ENCODE measurements at regions not wholly inside any gene's neighbourhood (a gene's known extent, or its start where the extent isn't known, plus 50 kb on each side); places are given as distances from the start of the nearest gene placed in this dataset.
A peak's percentile ranks its signal among the peaks of the same experiment; 100 is the strongest.
"Not testable (repeated sequence)": the region's sequence is repeated elsewhere in the genome, so short reads cannot be mapped to it uniquely, and the experiment has no call there.

DNA sequence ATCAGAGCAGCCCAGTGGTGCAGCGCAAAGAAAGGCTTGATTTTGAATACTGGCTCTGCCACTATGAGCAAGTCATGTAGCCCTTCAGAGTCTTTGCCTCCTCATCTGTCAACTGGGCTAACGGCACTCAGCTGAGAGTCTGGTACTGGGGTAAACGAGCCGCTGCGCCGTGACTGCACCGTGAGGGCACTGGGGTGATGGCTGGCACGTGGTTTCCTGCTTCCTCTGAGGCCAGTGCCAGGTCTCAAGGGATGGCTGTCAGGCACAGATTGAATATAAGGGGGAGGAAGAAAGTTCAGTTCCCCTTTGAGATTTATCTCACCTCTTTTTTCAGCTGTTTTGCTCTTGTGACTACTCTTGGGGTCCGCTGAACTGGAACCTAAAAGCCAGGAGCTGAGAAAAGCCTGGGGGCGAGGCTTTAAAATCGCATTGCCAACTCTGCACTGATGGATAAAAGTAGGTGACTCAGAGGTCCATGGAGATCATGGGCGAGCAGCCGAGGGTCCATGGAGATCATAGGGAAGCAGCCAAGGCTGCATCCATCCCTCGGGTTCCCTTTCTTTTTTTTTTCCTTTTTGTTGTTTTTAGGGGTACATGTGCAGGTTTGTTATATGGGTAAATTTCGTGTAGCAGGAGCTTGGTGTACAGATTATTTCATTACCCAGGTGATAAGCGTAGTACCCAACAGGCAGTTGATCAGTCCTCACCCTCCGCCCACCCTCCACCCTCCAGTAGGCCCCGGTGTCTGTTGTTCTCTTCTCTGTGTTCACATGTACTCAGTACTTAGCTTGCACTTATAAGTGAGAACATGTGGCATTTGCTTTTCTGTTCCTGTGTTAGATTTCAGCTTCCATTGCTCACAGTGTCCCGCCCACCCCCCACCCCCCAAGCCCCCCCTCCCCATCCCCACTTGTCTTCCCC is 114.3 kb downstream of the SPP2 start:
- in situ Hi-C loops (cut with HindIII; ENCODE audit: low pct_ligation_motif_present, low pct_unique_long_range_greater_than_20kb, low sequenced_read_pairs): no loop called here
- DNase-seq: no peak

DNA sequence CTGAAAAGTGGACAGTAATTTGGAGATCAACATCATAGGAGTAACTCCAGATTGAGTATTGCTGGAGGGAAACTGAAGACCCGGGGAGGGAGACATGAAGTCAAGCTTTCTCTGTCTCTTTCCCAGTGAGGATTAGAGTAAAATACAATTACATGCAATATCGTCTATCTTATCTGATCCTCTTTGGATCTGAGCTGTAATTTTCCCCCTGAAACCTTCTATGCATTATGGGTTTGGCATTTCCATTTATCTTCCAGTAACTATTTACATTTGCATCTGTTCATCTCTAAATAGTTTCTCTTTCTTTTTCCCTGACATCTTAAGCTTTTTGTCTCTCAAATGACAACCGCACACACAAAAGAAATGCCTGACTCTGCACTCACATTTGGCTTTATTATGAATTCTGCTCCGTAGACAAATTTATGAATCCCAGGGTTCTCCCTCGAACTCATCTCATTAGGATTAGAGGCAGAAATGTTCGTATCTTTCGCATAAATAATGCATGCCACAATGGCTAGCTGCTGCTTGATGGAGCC is 113.1 kb downstream of the SPP2 start:
- in situ Hi-C loops (cut with HindIII; ENCODE audit: low pct_ligation_motif_present, low pct_unique_long_range_greater_than_20kb, low sequenced_read_pairs): no loop called here
- DNase-seq: no peak

DNA sequence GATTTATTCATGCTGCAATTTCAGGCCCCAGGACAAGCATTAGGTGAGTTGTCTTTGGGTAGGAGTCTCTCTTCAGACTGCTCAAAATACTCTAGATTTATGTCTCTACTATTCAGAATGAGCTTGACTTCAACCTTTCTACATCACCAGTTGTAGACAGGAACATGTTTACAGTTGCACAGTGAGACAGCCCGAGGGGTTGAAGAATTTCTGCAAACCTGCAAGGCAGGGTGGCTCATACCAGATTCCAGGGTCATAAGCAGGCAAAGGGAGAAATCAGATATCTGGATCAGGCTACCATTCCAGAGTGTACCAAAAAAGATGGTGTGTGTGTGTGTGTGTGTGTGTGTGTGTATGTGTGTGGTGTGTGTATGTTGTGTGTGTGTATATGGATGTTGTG is 112.4 kb downstream of the SPP2 start:
- DNase-seq: no peak
- in situ Hi-C loops (cut with HindIII; ENCODE audit: low pct_ligation_motif_present, low pct_unique_long_range_greater_than_20kb, low sequenced_read_pairs): no loop called here

DNA sequence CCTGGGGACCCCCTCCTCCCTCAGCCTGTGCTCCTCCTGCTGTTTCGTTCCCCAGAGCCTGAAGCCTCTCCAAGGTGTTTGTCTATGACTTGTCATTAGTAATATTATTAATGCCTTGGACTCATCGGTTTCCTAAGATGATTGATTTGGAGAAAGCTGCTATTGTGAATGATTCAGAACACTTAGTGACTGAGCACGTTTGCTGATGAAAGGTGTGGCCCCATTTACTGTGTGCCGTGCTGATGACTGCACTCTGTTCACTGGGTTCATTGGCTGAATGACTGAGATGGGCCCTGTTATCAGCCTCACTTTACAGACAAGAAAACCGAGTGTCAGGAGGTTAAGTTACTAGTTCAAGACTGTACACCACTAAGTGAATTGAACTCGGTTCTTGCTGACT is 111.4 kb downstream of the SPP2 start:
- in situ Hi-C loops (cut with HindIII; ENCODE audit: low pct_ligation_motif_present, low pct_unique_long_range_greater_than_20kb, low sequenced_read_pairs): no loop called here

DNA sequence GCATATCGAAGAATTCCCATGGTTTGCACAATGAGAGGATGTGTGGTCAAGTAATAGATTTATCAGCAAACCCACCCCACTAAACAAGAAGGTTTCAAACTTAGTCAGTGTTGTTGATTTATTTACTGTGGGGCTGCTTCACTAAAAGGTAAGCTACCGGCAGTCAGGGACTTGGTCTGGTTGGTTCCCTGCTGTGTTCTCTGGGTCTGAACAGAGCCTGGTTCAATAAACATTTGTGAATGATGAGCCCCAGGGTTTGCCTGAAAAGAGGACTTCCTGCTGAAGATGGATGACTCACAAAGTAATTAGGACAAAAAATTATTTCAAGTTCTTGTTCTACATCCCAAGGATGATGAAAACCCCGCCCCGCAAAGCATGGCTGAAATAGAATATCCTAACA is 108.3 kb downstream of the SPP2 start:
- no peak for DNase-seq
- in situ Hi-C loops (cut with HindIII; ENCODE audit: low pct_ligation_motif_present, low pct_unique_long_range_greater_than_20kb, low sequenced_read_pairs): no loop called here

More for the DNA sequence above, 111.4 kb downstream of the SPP2 start:
- DNase-seq: no peak

DNA sequence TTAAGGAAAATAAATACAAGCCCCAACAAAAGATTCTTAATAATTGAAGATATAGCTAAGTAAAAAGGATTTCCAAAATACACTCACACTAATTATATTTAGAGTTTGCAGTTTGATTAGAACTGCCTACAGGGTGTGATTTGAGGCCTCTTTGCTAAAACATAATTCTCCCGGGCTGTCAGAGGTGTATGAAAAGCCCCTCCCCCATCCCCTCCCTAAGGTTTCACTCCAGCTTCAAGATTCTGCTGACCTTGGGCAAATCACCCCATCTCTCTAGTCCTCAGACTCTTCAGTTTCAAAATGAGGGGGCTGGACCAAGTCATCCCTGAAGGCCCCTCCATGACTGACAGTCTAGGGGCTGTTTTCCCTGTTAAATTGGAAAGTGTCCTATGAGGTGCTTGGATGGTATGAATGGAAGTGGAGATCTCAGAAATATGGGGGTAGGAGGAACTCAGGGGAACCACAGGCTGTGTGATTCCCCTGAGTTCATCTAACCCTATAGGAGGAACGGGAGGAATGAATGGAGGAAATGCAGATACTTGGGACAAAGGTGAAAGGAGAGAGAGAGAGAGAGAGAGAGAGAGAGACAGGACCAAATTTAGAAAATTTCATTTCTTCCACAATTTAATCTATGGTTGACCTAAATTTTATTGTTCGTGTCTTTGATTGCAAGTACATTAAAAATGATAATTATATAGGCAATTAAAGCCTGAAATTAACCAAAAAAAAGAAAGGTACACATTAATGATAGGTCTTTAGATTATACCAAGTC is 107.5 kb downstream of the SPP2 start:
- no peak for DNase-seq
- in situ Hi-C loops (cut with HindIII; ENCODE audit: low pct_ligation_motif_present, low pct_unique_long_range_greater_than_20kb, low sequenced_read_pairs): no loop called here

DNA sequence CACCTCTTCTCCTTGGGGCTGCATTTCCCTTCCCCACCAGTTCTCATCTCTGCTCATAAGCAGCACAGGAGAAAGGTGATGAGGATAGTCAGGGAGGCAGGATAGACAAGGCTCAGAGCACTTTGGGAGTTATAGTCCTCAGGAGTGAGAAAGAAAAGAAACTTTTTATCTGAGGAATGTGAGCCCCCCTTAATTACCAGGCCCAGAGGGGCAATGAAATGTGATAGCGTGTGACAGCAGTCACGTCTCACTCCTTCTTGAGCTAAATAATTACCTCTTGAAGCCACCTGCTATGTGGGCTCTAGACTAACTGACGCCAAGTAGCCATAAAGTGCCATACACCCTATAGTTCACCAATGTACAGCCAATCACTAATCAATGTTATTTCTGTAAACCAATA is 105.8 kb downstream of the SPP2 start:
- no peak for DNase-seq
- in situ Hi-C loops (cut with HindIII; ENCODE audit: low pct_ligation_motif_present, low pct_unique_long_range_greater_than_20kb, low sequenced_read_pairs): no loop called here

DNA sequence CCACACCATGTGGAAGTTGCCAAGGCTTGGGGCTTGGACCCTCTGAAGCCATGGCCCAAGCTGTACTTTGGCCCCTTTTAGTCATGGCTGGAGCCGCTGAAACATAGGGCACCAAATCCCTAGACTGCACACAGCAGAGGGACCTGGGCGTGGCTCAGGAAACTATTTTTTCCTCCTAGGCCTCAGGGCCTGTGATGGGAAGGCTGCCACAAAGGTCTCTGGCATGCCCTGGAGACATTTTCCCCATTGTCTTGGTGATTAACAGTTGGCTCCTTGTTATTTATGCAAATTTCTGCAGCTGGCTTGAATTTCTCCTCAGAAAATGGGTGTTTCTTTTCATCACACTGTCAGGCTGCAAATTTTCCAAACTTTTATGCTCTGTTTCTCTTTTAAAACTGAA is 102.3 kb downstream of the SPP2 start:
- in situ Hi-C loops (cut with HindIII; ENCODE audit: low pct_ligation_motif_present, low pct_unique_long_range_greater_than_20kb, low sequenced_read_pairs); DNase-seq: not testable (repeated sequence)

DNA sequence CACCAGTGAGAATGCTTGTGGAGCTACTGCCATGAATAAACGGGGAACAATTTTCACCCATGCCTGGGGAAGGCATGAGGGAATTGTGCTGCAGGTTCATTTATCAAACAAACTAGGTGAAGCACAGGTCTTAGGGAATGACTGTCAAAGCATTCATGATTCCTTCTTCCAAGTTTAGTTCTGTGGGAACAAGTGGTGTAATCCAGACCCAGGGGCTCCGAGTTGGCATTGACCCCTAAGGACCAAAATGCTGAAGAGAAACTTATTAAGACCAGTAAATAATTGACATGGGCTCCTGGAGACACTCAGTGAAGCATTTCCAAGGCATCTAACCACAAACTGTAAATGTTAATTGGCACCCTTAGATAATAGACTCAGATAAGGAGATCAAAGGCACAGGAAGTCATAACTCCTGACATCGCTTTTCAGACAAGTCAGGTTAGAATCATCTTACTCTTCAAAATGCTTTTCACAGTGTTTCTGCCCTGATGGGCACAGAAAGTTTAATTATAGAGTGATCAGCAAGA is 96.9 kb downstream of the SPP2 start:
- in situ Hi-C loops (cut with HindIII; ENCODE audit: low pct_ligation_motif_present, low pct_unique_long_range_greater_than_20kb, low sequenced_read_pairs): no loop called here
- DNase-seq: peak; percentile 45

DNA sequence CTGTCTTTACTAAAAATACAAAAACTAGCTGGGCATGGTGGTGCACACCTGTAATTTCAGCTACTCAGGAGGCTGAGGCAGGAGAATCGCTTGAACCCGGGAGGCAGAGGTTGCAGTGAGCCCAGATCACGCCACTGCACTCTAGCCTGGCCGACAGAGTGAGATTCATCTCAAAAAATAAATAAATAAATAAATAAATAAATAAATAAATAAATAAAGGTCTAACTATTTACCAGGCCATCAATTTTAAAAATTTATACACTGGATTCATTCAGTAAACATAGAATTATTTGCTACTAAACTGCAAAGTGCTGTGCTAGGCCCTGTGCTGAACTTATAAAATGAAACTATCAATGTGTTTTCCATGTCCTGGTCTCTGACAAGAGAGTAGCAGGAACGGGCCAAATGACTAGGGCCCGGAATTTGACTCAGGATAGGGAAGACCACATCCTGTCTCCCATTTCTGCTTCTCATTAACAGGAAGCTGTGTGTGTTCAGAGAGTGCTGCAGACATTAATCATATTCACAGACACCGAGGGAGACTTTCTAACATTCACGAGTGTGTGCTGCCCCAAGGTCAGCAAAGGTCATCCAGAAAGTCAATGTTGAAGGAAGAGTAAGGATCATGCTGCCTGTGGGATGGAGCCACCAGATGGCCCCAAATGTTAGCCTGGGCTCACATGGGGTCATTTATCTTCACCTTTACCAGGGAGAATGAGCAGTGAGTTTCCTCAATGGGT is 95.8 kb downstream of the SPP2 start:
- DNase-seq: peak; percentile 93
- in situ Hi-C loops (cut with HindIII; ENCODE audit: low pct_ligation_motif_present, low pct_unique_long_range_greater_than_20kb, low sequenced_read_pairs): no loop called here

DNA sequence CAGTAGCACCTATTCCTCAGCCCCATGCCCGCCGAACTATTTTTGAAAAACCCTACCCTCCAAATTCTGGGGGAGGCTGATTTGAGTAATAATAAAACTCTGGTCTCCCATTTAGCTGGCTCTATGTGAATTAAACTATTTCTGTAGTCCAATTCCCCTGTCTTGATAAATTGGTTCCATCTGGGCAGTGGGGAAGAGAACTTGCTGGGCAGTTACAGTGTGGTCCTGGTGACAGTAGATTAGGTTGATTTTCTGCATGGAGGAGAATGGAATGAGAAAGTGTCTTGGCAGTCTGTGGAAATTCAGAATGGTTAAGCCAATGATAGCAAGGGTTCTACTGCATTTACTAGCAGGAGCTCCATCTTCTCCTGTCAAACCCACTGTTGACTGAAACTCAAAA is 95.0 kb downstream of the SPP2 start:
- in situ Hi-C loops (cut with HindIII; ENCODE audit: low pct_ligation_motif_present, low pct_unique_long_range_greater_than_20kb, low sequenced_read_pairs): no loop called here

DNA sequence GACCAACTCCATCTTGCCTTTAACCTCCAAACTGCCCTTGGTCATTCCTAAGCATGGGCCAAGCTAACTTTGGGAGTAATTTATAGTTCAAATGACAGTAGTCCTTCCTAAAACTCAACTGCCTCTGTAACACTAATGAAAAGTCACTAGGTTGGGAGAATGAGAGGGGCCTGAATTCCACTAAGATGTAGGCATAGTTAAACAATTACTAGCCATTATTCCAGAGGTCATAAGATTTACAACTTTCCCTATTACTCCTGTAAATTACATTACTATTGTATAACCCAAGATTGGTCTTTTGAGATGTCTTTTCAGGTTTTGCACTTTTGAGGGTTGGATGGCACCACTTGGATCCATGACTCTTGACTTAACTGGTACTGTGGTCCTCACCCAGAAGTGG is 94.6 kb downstream of the SPP2 start:
- in situ Hi-C loops (cut with HindIII; ENCODE audit: low pct_ligation_motif_present, low pct_unique_long_range_greater_than_20kb, low sequenced_read_pairs): no loop called here
- no peak for DNase-seq

More for the DNA sequence above, 95.0 kb downstream of the SPP2 start:
- DNase-seq: no peak

DNA sequence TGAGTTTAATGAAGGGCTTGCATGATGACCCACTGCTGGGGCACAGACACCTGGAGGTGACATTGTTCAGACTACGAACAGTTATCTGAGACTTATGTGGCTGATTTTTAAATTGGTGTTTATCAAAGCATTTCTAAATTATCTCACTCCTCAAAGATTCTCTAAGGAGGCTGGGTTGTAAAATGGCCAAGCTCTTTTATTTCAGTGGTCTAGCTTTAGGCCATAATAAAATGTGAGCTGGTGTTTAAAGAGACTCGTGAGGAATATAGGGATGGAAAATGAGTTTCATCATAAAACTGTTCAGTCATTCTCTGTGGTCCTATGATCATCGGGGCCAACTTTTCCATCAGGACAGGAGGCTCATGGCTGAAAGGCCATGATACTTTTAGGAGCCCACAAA is 93.4 kb downstream of the SPP2 start:
- no peak for DNase-seq

DNA sequence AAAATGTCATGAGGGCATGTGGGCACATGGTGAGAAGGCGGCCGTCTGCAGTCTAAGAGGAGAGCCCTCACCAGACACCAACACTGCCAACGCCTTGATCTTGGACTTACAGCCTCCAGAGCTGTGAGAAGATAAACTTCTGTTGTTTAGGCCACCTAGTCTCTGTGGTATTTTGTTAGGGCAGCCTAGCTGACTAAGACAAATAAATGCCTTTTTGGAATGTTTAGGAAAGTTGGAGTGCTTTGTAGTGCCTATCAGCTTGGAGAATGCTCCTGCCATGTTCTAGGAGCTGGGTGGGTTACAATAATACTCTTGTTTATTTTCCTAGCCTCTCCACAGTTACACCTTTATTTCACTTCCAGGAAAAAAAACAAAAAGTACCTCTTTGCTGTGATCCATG is 92.0 kb downstream of the SPP2 start:
- in situ Hi-C loops (cut with HindIII; ENCODE audit: low pct_ligation_motif_present, low pct_unique_long_range_greater_than_20kb, low sequenced_read_pairs): no loop called here
- DNase-seq: no peak

More for the DNA sequence above, 93.4 kb downstream of the SPP2 start:
- in situ Hi-C loops (cut with HindIII; ENCODE audit: low pct_ligation_motif_present, low pct_unique_long_range_greater_than_20kb, low sequenced_read_pairs): no loop called here

DNA sequence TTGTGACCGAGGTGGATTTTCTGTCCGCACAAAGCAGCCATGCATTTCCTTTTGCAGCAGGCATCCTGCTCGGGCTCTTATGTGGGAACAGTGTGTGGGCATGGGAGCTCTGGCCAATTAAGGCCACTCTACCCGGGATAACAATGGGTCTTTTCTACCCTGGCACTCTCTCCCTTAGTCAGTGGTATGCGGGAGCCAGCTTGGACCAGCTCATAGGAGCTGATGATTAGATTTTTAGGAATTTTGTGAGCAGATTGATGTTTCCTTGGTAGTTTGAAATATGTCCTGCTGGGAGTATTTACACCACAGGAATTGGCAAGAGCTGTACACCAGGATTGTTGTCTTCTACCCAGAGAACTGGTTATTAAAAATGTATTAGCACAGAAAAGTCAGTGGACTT is 89.3 kb downstream of the SPP2 start:
- DNase-seq: no peak
- in situ Hi-C loops (cut with HindIII; ENCODE audit: low pct_ligation_motif_present, low pct_unique_long_range_greater_than_20kb, low sequenced_read_pairs): no loop called here

DNA sequence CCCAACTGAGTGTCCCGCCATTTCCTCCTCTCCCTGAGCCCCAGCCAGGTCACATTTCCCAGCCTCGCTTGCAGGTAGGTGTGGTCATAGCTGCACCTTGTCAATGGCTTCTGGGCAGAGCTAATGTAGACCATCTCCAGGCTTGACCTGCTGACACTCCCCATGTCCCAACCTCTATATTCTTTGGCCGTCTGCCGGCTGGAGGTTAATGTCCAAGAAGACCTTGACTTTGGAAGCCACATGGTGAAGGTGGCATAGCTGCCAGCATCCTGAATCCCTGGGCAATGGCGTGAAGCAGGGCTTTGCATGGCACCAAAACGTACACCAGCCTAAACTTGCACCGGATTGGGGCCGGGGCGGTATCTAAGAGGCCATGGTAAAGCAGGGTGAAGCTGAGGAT is 88.3 kb downstream of the SPP2 start:
- in situ Hi-C loops (cut with HindIII; ENCODE audit: low pct_ligation_motif_present, low pct_unique_long_range_greater_than_20kb, low sequenced_read_pairs): no loop called here
- DNase-seq: no peak

DNA sequence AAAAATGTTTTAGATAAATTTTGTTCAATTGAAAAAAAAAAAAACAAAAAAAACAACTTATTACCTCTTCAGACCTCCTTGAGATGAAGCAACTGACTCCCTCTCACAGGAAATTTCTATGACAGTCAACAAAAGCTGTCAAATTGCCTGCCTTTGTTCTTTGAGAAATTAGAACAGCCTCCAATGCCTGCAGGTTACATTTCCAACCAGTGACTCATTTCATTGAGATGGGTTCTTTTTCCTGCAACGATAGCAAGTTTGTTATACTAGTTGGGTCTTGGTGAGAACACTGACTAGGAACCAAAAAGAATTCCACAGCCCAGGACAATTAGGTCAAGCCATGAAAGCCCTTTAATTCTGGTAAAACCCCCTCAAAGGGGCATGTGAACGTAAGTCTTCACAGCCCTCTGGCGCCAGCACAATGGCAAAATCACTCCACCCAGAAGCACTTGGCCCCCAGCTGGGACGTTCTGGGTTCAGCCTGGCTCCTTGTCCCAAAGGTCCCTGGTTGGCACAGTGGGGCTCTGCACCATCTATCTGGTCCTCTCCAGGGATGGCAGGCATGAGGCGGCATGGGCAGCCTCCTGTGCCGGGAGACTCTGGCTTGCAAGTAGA is 87.0 kb downstream of the SPP2 start:
- DNase-seq: peak; percentile 15
- in situ Hi-C loops (cut with HindIII; ENCODE audit: low pct_ligation_motif_present, low pct_unique_long_range_greater_than_20kb, low sequenced_read_pairs): no loop called here

DNA sequence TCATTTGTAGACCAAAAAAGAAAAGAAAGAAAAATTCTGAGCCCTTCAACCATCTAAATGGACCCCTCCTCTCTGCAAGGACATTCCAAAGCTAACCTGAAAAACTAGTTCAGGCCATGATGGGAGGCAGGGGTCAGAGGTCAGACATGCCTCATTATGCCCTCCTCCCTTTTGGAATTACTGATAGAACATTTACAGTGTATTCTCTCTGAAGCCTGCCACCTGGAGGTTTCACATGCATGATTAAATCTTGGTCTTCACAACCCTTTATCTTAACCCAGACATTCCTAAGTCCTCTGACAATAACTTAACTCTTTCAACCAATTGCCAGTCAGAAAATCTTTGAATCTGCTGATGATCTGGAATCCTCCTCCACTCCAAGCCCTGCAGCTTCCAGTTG is 86.0 kb downstream of the SPP2 start:
- in situ Hi-C loops (cut with HindIII; ENCODE audit: low pct_ligation_motif_present, low pct_unique_long_range_greater_than_20kb, low sequenced_read_pairs): no loop called here
- DNase-seq: peak; percentile 91
